ENCODE measurements at regions not wholly inside any gene's neighbourhood (a gene's known extent, or its start where the extent isn't known, plus 50 kb on each side); places are given as distances from the start of the nearest gene placed in this dataset.

DNA sequence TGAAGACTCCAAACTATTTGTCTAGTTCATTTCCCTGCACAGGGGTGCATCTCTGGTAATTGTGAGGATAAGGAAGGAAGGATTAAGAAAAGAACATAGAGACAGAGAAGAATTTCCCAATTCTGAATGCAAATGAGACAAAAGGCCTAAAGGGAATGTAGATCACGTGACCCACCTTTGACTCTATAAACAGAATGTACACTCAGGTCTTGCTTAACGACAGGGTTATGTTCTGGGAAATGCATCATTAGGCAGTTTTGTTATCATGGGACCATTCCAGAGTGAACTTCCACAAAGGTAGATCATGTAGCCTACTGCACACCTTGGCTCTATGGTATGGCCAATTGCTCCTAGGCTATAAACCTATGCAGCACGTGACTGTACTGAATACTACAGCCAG, 252.3 kb upstream of the ZP4 start:
- DNase-seq (ENCODE audit: low spot score) (no peak), ATAC-seq (no peak)
- Mint-ChIP-seq H3K27ac (no peak overlapping the region), H3K4me3 (no peak overlapping the region), H3K36me3 (no peaks in the 10 kb centered on the region), H3K9me3 (no peaks in the 10 kb centered on the region), H3K4me1 (0 out of 2 replicates have a peak, but pooled peaks cover 2% of the 10 kb centered on the region), H3K27me3 (ENCODE audit: low read depth) (no peaks in the 10 kb centered on the region)
- ChIA-PET CTCF (no interaction called here), POLR2A (no interaction called here)
- TF ChIP-seq ESRRA (CRISPR knock-in tag; IDR thresholded peaks at IDR 0.05; ENCODE audit: borderline replicate concordance) (no peak), ZNF138 (CRISPR knock-in tag; conservative IDR thresholded peaks at IDR 0.05) (no peak), GABPB1 (CRISPR knock-in tag; IDR thresholded peaks at IDR 0.05) (no peak), CBFB (CRISPR knock-in tag; IDR thresholded peaks at IDR 0.05; ENCODE audit: low read depth) (no peak), FOXK1 (CRISPR knock-in tag; IDR thresholded peaks at IDR 0.05) (no peak), USF1 (CRISPR knock-in tag; IDR thresholded peaks at IDR 0.05) (no peak), ZNF281 (CRISPR knock-in tag; IDR thresholded peaks at IDR 0.05) (no peak), E2F4 (CRISPR knock-in tag; IDR thresholded peaks at IDR 0.05; ENCODE audit: borderline replicate concordance, low read depth) (no peak), GRHL2 (CRISPR knock-in tag; IDR thresholded peaks at IDR 0.05; ENCODE audit: insufficient replicate concordance, severe bottlenecking) (no peak), ZSCAN18 (CRISPR knock-in tag; IDR thresholded peaks at IDR 0.05) (no peak), ZNF671 (CRISPR knock-in tag; IDR thresholded peaks at IDR 0.05) (no peak), IRF1 (CRISPR knock-in tag; IDR thresholded peaks at IDR 0.05) (no peak)
- TF ChIP-seq, protein P1, sequence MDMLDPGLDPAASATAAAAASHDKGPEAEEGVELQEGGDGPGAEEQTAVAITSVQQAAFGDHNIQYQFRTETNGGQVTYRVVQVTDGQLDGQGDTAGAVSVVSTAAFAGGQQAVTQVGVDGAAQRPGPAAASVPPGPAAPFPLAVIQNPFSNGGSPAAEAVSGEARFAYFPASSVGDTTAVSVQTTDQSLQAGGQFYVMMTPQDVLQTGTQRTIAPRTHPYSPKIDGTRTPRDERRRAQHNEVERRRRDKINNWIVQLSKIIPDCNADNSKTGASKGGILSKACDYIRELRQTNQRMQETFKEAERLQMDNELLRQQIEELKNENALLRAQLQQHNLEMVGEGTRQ (CRISPR knock-in tag; IDR thresholded peaks at IDR 0.05), result no peak
- TF ChIP-seq, protein P2, sequence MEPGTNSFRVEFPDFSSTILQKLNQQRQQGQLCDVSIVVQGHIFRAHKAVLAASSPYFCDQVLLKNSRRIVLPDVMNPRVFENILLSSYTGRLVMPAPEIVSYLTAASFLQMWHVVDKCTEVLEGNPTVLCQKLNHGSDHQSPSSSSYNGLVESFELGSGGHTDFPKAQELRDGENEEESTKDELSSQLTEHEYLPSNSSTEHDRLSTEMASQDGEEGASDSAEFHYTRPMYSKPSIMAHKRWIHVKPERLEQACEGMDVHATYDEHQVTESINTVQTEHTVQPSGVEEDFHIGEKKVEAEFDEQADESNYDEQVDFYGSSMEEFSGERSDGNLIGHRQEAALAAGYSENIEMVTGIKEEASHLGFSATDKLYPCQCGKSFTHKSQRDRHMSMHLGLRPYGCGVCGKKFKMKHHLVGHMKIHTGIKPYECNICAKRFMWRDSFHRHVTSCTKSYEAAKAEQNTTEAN (CRISPR knock-in tag; IDR thresholded peaks at IDR 0.05), result no peak
- TF ChIP-seq, protein P3, sequence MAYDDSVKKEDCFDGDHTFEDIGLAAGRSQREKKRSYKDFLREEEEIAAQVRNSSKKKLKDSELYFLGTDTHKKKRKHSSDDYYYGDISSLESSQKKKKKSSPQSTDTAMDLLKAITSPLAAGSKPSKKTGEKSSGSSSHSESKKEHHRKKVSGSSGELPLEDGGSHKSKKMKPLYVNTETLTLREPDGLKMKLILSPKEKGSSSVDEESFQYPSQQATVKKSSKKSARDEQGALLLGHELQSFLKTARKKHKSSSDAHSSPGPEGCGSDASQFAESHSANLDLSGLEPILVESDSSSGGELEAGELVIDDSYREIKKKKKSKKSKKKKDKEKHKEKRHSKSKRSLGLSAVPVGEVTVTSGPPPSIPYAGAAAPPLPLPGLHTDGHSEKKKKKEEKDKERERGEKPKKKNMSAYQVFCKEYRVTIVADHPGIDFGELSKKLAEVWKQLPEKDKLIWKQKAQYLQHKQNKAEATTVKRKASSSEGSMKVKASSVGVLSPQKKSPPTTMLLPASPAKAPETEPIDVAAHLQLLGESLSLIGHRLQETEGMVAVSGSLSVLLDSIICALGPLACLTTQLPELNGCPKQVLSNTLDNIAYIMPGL (CRISPR knock-in tag; IDR thresholded peaks at IDR 0.05), result no peak
- TF ChIP-seq, protein P4, sequence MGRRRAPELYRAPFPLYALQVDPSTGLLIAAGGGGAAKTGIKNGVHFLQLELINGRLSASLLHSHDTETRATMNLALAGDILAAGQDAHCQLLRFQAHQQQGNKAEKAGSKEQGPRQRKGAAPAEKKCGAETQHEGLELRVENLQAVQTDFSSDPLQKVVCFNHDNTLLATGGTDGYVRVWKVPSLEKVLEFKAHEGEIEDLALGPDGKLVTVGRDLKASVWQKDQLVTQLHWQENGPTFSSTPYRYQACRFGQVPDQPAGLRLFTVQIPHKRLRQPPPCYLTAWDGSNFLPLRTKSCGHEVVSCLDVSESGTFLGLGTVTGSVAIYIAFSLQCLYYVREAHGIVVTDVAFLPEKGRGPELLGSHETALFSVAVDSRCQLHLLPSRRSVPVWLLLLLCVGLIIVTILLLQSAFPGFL (CRISPR knock-in tag; IDR thresholded peaks at IDR 0.05; ENCODE audit: borderline replicate concordance), result no peak
- TF ChIP-seq, protein P5, sequence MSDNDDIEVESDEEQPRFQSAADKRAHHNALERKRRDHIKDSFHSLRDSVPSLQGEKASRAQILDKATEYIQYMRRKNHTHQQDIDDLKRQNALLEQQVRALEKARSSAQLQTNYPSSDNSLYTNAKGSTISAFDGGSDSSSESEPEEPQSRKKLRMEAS (CRISPR knock-in tag; IDR thresholded peaks at IDR 0.05), result no peak
